Aorta (tissue), 5 donors: ENCODE measurements at regions not wholly inside any gene's neighbourhood (a gene's known extent, or its start where the extent isn't known, plus 50 kb on each side); places are given as distances from the start of the nearest gene placed in this dataset.

Experiments used
- ATAC-seq: fragments of 200-7000 bp; cut with Tn5 transposase; one replicate; pipeline ENCODE4 v1.9.1; 2022; ENCODE audit warnings: moderate library complexity; ENCODE audit not compliant: low FRiP score
- DNase-seq, 2 donors: peaks; one replicate each; pipeline ENCODE4 v3.0.0-alpha.2; 2020
- H3K27ac ChIP-seq, 2 donors: one replicate each; pipeline ENCODE4 v1.5.1; 2013; ENCODE audit warnings: low read length in 2 of 2, mild to moderate bottlenecking in 2 of 2, moderate library complexity in 2 of 2, control low read depth in 1 of 2, inconsistent platforms in 1 of 2, low read depth in 1 of 2
- H3K27me3 ChIP-seq, 2 donors: one replicate each; pipeline ENCODE4 v1.6.1; 2013; ENCODE audit warnings: control low read depth in 1 of 2, low read length in 1 of 2, mild to moderate bottlenecking in 1 of 2, moderate library complexity in 1 of 2; ENCODE audit not compliant: insufficient read depth in 2 of 2, control insufficient read depth in 1 of 2
- H3K36me3 ChIP-seq, 2 donors: one replicate each; pipeline ENCODE4 v1.6.1; 2013; ENCODE audit warnings: control low read depth in 1 of 2, low read length in 1 of 2, mild to moderate bottlenecking in 1 of 2; ENCODE audit not compliant: insufficient read depth in 2 of 2, control insufficient read depth in 1 of 2
- H3K4me1 ChIP-seq, 2 donors: one replicate each; pipeline ENCODE4 v1.6.1; 2013; ENCODE audit warnings: low read length in 2 of 2, control low read depth in 1 of 2, mild to moderate bottlenecking in 1 of 2, moderate library complexity in 1 of 2; ENCODE audit not compliant: insufficient read depth in 2 of 2, control insufficient read depth in 1 of 2
- H3K4me3 ChIP-seq, 2 donors: one replicate each; pipeline ENCODE4 v1.5.1; 2013; ENCODE audit warnings: low read length in 2 of 2, control low read depth in 1 of 2, mild to moderate bottlenecking in 1 of 2
- H3K9me3 ChIP-seq: one replicate; pipeline ENCODE4 v1.6.1; 2013; ENCODE audit warnings: mild to moderate bottlenecking, low read length; ENCODE audit not compliant: control insufficient read depth
- WGBS, 2 donors: extraction: QIAGEN DNeasy Blood & Tissue Kit; methylation state at CpG; one replicate each; pipeline ENCODE4 v1.1.7; 2013; 5-methylcytosine and 5-hydroxymethylcytosine counted together
- intact Hi-C, 2 donors: fragments of 100-400 bp; cut with DNase I; formaldehyde crosslinking; loops; one replicate each; pipeline versions ENCODE4 v1.14.2 to v1.15.0; 2022
- donor health status: healthy with polysubstance abuse.
- donor health status: Bipolar disorder and iron deficiency.
- donor health status: DM: no; HTN: no; CAD: no.
- donor health status: DM: no; HTN: no; CAD: no.
- donor health status: DM: yes; HTN: yes; CAD: no.

GRCh38 chr13:74004109-74004508, 130.1 kb downstream of the KLF12 start:
- intact Hi-C loops: no loop called here
- Histone ChIP-seq H3K36me3 (no peaks in the 10 kb centered on the region), H3K4me1 (peaks cover 0 to 6% of the 10 kb centered on the region in 2 donors), H3K27ac (no peak overlapping the region), H3K27me3 (no peaks in the 10 kb centered on the region), H3K4me3 (no peak overlapping the region), H3K9me3 (no peaks in the 10 kb centered on the region)
- DNase-seq (no peak), ATAC-seq (no peak)
- WGBS, 2 donors: 61 to 70% methylated on average over 2 of the region's 2 CpGs

DNA sequence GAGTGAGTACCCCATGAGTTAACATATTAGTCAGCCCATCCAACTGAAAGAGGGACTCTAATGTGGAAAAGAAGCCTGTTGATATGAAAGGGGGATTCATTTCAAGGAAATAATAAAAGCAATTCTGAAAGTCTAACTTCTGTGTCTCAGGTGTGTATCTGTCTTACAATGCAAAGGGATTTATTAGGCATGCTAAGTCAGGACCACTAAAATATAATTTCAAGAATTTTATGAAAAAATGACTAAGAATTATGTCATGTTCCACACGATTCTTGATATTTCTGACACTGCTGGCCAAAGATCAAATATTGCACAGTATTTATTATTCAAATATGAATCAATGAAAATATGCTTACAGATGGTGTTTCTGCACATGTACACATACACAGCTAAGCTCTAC, 130.8 kb downstream of the KLF12 start:
- ATAC-seq: no peak
- H3K27me3 ChIP-seq: no peaks in the 10 kb centered on the region
- no peak overlapping the region for H3K4me3 ChIP-seq
- H3K4me1 ChIP-seq: peaks cover 0 to 6% of the 10 kb centered on the region in 2 donors
- 6% methylated on average over 1 of the region's 1 CpG for WGBS, 2 donors
- DNase-seq: no peak
- H3K36me3 ChIP-seq: no peaks in the 10 kb centered on the region
- no peaks in the 10 kb centered on the region for H3K9me3 ChIP-seq
- intact Hi-C loops: no loop called here
- no peak overlapping the region for H3K27ac ChIP-seq

DNA sequence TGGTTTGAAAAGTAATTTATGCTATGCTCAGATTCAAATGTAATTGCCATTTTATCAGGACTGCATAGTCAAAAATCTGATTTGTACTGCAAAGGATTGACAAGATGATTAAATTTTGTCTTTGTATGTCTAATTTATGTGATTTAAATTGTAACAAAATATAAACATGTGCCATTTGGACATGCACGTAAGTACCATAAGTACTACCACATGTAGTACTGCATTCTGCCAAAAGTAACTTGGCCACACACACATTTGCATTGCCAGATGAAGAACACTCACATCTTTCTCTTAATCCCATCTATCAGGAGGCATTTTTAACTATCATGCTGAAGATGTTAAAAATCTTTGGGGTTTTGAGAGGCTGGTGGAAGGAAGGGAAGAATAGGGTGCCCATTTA, 133.3 kb downstream of the KLF12 start:
- no peaks in the 10 kb centered on the region for H3K27me3 ChIP-seq
- intact Hi-C loops: no loop called here
- peaks cover 0 to 4% of the 10 kb centered on the region in 2 donors for H3K4me1 ChIP-seq
- 37 to 43% methylated on average over 1 of the region's 1 CpG for whole genome bisulfite sequencing, 2 donors
- H3K9me3 ChIP-seq: no peaks in the 10 kb centered on the region
- ATAC-seq (no peak), DNase-seq (no peak)
- H3K4me3 ChIP-seq: no peak overlapping the region
- H3K36me3 ChIP-seq: no peaks in the 10 kb centered on the region
- H3K27ac ChIP-seq: no peak overlapping the region

GRCh38 chr13:73998631-73999030, 135.6 kb downstream of the KLF12 start:
- no peak for ATAC-seq
- intact Hi-C loops: no loop called here
- Histone ChIP-seq H3K36me3 (no peaks in the 10 kb centered on the region), H3K27ac (no peak overlapping the region), H3K4me1 (no peaks in the 10 kb centered on the region), H3K9me3 (no peaks in the 10 kb centered on the region), H3K4me3 (no peak overlapping the region), H3K27me3 (no peaks in the 10 kb centered on the region)
- 68 to 74% methylated on average over 2 of the region's 2 CpGs for WGBS, 2 donors
- no peak for DNase-seq

- intact Hi-C loops: no loop called here
Measured at GRCh38 chr13:73997964-73998363, 136.2 kb downstream of the KLF12 start.

GRCh38 chr13:73996569-73996968, 137.6 kb downstream of the KLF12 start:
- DNase-seq: no peak
- WGBS, 2 donors: 98% methylated on average over 4 of the region's 4 CpGs
- intact Hi-C loops: no loop called here

More at GRCh38 chr13:73997964-73998363, 136.2 kb downstream of the KLF12 start:
- H3K27ac ChIP-seq: no peak overlapping the region
- no peak overlapping the region for H3K4me3 ChIP-seq
- H3K9me3 ChIP-seq: no peaks in the 10 kb centered on the region
- no peak for DNase-seq
- H3K36me3 ChIP-seq: no peaks in the 10 kb centered on the region
- H3K27me3 ChIP-seq: no peaks in the 10 kb centered on the region
- no peak for ATAC-seq
- H3K4me1 ChIP-seq: no peaks in the 10 kb centered on the region

GRCh38 chr13:73995736-73996135, 138.5 kb downstream of the KLF12 start:
- DNase-seq: peak in 1 of 2 donors; percentile 51
- H3K4me3 ChIP-seq: no peak overlapping the region
- no peaks in the 10 kb centered on the region for H3K27me3 ChIP-seq
- ATAC-seq: no peak
- H3K9me3 ChIP-seq: no peaks in the 10 kb centered on the region
- no peaks in the 10 kb centered on the region for H3K4me1 ChIP-seq
- peaks cover 0 to 2% of the 10 kb centered on the region in 2 donors for H3K36me3 ChIP-seq
- intact Hi-C loops: no loop called here
- WGBS, 2 donors: 6 to 11% methylated on average over 2 of the region's 2 CpGs
- H3K27ac ChIP-seq: no peak overlapping the region

More at GRCh38 chr13:73996569-73996968, 137.6 kb downstream of the KLF12 start:
- no peaks in the 10 kb centered on the region for H3K27me3 ChIP-seq
- H3K27ac ChIP-seq: no peak overlapping the region
- H3K9me3 ChIP-seq: no peaks in the 10 kb centered on the region
- ATAC-seq: no peak
- no peak overlapping the region for H3K4me3 ChIP-seq
- peaks cover 0 to 2% of the 10 kb centered on the region in 2 donors for H3K36me3 ChIP-seq
- H3K4me1 ChIP-seq: no peaks in the 10 kb centered on the region

- no peaks in the 10 kb centered on the region for H3K4me1 ChIP-seq
- intact Hi-C loops: no loop called here
- ATAC-seq: no peak
Measured at GRCh38 chr13:73993661-73994060, 140.5 kb downstream of the KLF12 start.

GRCh38 chr13:73991884-73992283, 142.3 kb downstream of the KLF12 start:
- H3K4me3 ChIP-seq: no peak overlapping the region
- no peak overlapping the region for H3K27ac ChIP-seq
- 93 to 95% methylated on average over 3 of the region's 3 CpGs for WGBS, 2 donors
- peaks cover 0 to 2% of the 10 kb centered on the region in 2 donors for H3K36me3 ChIP-seq
- no peaks in the 10 kb centered on the region for H3K9me3 ChIP-seq
- H3K27me3 ChIP-seq: no peaks in the 10 kb centered on the region
- intact Hi-C loops: no loop called here
- ATAC-seq (no peak), DNase-seq (no peak)
- peaks cover 0 to 2% of the 10 kb centered on the region in 2 donors for H3K4me1 ChIP-seq

More at GRCh38 chr13:73993661-73994060, 140.5 kb downstream of the KLF12 start:
- Histone ChIP-seq H3K27ac (no peak overlapping the region), H3K27me3 (no peaks in the 10 kb centered on the region), H3K9me3 (no peaks in the 10 kb centered on the region), H3K4me3 (no peak overlapping the region), H3K36me3 (peaks cover 0 to 2% of the 10 kb centered on the region in 2 donors)
- DNase-seq: no peak
